ENCODE measurements at regions not wholly inside any gene's neighbourhood (a gene's known extent, or its start where the extent isn't known, plus 50 kb on each side); places are given as distances from the start of the nearest gene placed in this dataset.
"Not testable (repeated sequence)": the region's sequence is repeated elsewhere in the genome, so short reads cannot be mapped to it uniquely, and the experiment has no call there.

GRCh38 chr3:11909726-11910125, 63.0 kb upstream of the TAMM41 start:
- TF ChIP-seq, protein P1, sequence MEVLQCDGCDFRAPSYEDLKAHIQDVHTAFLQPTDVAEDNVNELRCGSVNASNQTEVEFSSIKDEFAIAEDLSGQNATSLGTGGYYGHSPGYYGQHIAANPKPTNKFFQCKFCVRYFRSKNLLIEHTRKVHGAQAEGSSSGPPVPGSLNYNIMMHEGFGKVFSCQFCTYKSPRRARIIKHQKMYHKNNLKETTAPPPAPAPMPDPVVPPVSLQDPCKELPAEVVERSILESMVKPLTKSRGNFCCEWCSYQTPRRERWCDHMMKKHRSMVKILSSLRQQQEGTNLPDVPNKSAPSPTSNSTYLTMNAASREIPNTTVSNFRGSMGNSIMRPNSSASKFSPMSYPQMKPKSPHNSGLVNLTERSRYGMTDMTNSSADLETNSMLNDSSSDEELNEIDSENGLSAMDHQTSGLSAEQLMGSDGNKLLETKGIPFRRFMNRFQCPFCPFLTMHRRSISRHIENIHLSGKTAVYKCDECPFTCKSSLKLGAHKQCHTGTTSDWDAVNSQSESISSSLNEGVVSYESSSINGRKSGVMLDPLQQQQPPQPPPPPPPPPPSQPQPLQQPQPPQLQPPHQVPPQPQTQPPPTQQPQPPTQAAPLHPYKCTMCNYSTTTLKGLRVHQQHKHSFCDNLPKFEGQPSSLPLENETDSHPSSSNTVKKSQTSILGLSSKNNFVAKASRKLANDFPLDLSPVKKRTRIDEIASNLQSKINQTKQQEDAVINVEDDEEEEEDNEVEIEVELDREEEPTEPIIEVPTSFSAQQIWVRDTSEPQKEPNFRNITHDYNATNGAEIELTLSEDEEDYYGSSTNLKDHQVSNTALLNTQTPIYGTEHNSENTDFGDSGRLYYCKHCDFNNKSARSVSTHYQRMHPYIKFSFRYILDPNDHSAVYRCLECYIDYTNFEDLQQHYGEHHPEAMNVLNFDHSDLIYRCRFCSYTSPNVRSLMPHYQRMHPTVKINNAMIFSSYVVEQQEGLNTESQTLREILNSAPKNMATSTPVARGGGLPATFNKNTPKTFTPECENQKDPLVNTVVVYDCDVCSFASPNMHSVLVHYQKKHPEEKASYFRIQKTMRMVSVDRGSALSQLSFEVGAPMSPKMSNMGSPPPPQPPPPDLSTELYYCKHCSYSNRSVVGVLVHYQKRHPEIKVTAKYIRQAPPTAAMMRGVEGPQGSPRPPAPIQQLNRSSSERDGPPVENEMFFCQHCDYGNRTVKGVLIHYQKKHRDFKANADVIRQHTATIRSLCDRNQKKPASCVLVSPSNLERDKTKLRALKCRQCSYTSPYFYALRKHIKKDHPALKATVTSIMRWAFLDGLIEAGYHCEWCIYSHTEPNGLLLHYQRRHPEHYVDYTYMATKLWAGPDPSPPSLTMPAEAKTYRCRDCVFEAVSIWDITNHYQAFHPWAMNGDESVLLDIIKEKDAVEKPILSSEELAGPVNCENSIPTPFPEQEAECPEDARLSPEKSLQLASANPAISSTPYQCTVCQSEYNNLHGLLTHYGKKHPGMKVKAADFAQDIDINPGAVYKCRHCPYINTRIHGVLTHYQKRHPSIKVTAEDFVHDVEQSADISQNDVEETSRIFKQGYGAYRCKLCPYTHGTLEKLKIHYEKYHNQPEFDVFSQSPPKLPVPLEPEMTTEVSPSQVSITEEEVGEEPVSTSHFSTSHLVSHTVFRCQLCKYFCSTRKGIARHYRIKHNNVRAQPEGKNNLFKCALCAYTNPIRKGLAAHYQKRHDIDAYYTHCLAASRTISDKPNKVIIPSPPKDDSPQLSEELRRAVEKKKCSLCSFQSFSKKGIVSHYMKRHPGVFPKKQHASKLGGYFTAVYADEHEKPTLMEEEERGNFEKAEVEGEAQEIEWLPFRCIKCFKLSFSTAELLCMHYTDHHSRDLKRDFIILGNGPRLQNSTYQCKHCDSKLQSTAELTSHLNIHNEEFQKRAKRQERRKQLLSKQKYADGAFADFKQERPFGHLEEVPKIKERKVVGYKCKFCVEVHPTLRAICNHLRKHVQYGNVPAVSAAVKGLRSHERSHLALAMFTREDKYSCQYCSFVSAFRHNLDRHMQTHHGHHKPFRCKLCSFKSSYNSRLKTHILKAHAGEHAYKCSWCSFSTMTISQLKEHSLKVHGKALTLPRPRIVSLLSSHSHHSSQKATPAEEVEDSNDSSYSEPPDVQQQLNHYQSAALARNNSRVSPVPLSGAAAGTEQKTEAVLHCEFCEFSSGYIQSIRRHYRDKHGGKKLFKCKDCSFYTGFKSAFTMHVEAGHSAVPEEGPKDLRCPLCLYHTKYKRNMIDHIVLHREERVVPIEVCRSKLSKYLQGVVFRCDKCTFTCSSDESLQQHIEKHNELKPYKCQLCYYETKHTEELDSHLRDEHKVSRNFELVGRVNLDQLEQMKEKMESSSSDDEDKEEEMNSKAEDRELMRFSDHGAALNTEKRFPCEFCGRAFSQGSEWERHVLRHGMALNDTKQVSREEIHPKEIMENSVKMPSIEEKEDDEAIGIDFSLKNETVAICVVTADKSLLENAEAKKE (CRISPR knock-in tag; IDR thresholded peaks at IDR 0.05), result no peak
- TF ChIP-seq ZNF114 (CRISPR knock-in tag; IDR thresholded peaks at IDR 0.05) (no peak), JUNB (IDR thresholded peaks at IDR 0.05; ENCODE audit: unreplicated experiment) (no peak), ETS1 (IDR thresholded peaks at IDR 0.05) (no peak), CREB1 (CRISPR knock-in tag; IDR thresholded peaks at IDR 0.05; ENCODE audit: low read depth) (no peak), ZNF331 (CRISPR knock-in tag; IDR thresholded peaks at IDR 0.05; ENCODE audit: low read depth) (no peak), STAT1 (IDR thresholded peaks at IDR 0.05; ENCODE audit: unreplicated experiment) (no peak), EZH2 (IDR thresholded peaks at IDR 0.05; ENCODE audit: low read depth, unreplicated experiment) (no peak), EZH2phosphoT487 (IDR thresholded peaks at IDR 0.05; ENCODE audit: unreplicated experiment) (no peak)
- TF ChIP-seq, protein P2, sequence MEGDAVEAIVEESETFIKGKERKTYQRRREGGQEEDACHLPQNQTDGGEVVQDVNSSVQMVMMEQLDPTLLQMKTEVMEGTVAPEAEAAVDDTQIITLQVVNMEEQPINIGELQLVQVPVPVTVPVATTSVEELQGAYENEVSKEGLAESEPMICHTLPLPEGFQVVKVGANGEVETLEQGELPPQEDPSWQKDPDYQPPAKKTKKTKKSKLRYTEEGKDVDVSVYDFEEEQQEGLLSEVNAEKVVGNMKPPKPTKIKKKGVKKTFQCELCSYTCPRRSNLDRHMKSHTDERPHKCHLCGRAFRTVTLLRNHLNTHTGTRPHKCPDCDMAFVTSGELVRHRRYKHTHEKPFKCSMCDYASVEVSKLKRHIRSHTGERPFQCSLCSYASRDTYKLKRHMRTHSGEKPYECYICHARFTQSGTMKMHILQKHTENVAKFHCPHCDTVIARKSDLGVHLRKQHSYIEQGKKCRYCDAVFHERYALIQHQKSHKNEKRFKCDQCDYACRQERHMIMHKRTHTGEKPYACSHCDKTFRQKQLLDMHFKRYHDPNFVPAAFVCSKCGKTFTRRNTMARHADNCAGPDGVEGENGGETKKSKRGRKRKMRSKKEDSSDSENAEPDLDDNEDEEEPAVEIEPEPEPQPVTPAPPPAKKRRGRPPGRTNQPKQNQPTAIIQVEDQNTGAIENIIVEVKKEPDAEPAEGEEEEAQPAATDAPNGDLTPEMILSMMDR (conservative IDR thresholded peaks at IDR 0.05; ENCODE audit: low read depth in 2 of 2), result no peak
- ATAC-seq, result no peak
- Histone ChIP-seq H3K36me3 (ENCODE audit: insufficient read depth) (no peaks in the 10 kb centered on the region), H3K9me2 (ENCODE audit: insufficient read depth) (no peaks in the 10 kb centered on the region), H3F3A (replicated peaks; ENCODE audit: low read depth) (no peaks in the 10 kb centered on the region), H3K4me3 (no peak overlapping the region), H3K79me2 (replicated peaks; ENCODE audit: insufficient read depth) (no peaks in the 10 kb centered on the region), H3K27me3 (ENCODE audit: insufficient read depth) (no peaks in the 10 kb centered on the region), H3K4me1 (ENCODE audit: insufficient read depth) (no peaks in the 10 kb centered on the region), H3K27ac (ENCODE audit: low read depth) (no peak overlapping the region), H2AFZ (no peak overlapping the region), H4K20me1 (replicated peaks; ENCODE audit: insufficient read depth) (no peaks in the 10 kb centered on the region), H3K4me2 (no peak overlapping the region)
- H3K4me3 Mint-ChIP-seq, result no peak overlapping the region
- no peak overlapping the region for H3K27ac Mint-ChIP-seq
- DNase-seq (ENCODE audit: low spot score), result no peak
- no peaks in the 10 kb centered on the region for H3K9me3 Mint-ChIP-seq
- peaks cover 5% of the 10 kb centered on the region for H3K27me3 Mint-ChIP-seq (ENCODE audit: insufficient read depth, low read depth, poor library complexity)
- H3K4me1 Mint-ChIP-seq, result no peaks in the 10 kb centered on the region
- no peaks in the 10 kb centered on the region for H3K36me3 Mint-ChIP-seq (ENCODE audit: low read depth)

GRCh38 chr3:11910216-11910930, 63.7 kb upstream of the TAMM41 start:
- not testable (repeated sequence) for H3K4me1 Mint-ChIP-seq; H3K9me3 Mint-ChIP-seq; H3K27ac Mint-ChIP-seq; H3K9me2 ChIP-seq (ENCODE audit: insufficient read depth); H4K20me1 ChIP-seq (replicated peaks; ENCODE audit: insufficient read depth); H3K27ac ChIP-seq (ENCODE audit: low read depth); H3F3A ChIP-seq (replicated peaks; ENCODE audit: low read depth); H3K4me2 ChIP-seq; H3K27me3 ChIP-seq (ENCODE audit: insufficient read depth); H3K36me3 ChIP-seq (ENCODE audit: insufficient read depth); H3K4me1 ChIP-seq (ENCODE audit: insufficient read depth); H3K79me2 ChIP-seq (replicated peaks; ENCODE audit: insufficient read depth); H3K27me3 Mint-ChIP-seq (ENCODE audit: insufficient read depth, low read depth, poor library complexity); H3K36me3 Mint-ChIP-seq (ENCODE audit: low read depth); H2AFZ ChIP-seq; DNase-seq (ENCODE audit: low spot score); ATAC-seq; H3K4me3 Mint-ChIP-seq; H3K4me3 ChIP-seq
